ENCODE measurements at regions not wholly inside any gene's neighbourhood (a gene's known extent, or its start where the extent isn't known, plus 50 kb on each side); places are given as distances from the start of the nearest gene placed in this dataset.

GRCh38 chr20:60664106-60664505, 588.0 kb upstream of the CDH4 start:
- H3K4me3 ChIP-seq (ENCODE audit: low read depth, low read length): no peak overlapping the region
- TF ChIP-seq, protein P1, sequence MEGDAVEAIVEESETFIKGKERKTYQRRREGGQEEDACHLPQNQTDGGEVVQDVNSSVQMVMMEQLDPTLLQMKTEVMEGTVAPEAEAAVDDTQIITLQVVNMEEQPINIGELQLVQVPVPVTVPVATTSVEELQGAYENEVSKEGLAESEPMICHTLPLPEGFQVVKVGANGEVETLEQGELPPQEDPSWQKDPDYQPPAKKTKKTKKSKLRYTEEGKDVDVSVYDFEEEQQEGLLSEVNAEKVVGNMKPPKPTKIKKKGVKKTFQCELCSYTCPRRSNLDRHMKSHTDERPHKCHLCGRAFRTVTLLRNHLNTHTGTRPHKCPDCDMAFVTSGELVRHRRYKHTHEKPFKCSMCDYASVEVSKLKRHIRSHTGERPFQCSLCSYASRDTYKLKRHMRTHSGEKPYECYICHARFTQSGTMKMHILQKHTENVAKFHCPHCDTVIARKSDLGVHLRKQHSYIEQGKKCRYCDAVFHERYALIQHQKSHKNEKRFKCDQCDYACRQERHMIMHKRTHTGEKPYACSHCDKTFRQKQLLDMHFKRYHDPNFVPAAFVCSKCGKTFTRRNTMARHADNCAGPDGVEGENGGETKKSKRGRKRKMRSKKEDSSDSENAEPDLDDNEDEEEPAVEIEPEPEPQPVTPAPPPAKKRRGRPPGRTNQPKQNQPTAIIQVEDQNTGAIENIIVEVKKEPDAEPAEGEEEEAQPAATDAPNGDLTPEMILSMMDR (conservative IDR thresholded peaks at IDR 0.05; ENCODE audit: low read depth, low read length): no peak
- DNase-seq (ENCODE audit: low read depth): no peak

DNA sequence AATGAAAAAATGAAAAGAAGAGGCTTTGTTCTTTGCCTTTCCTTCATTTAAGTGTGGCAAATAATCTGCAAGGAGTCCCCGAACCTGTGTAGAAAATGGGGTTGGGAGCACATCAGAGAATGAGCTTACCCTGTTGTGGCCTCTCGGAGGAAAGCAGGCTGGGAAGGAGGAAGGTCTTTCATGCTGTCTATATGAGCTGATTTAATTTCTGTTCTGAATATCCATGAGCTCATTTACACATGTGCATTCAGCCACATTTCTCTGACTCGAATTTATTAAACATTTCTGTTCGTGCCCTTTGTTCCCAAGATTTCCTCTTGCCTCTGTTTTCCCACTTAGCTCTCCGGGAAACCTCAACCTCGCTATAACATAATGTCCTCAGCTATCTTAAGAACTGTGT, 584.4 kb upstream of the CDH4 start:
- TF ChIP-seq, protein P1 (conservative IDR thresholded peaks at IDR 0.05; ENCODE audit: low read depth, low read length): no peak
- no peak overlapping the region for H3K4me3 ChIP-seq (ENCODE audit: low read depth, low read length)
- DNase-seq (ENCODE audit: low read depth): no peak

DNA sequence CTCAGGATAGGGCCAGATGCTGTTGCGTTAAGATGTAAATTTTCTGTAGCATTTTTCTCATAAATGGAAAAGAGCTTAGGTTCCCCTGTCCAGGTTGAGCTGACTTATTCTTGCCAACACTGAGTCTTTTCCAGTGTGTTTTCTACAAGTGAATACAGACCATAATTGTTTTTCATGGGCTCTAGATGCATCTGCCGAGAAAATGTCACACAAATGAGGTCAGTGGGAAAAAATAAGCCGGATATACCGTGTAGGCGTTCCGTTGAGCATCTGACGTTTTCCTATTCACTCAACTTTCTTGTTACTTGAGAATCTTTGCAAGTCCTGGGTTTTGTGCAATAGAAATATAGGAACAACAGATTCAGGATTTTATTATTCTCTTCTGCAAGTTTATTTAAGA, 582.9 kb upstream of the CDH4 start:
- H3K4me3 ChIP-seq (ENCODE audit: low read depth, low read length): no peak overlapping the region
- no peak for DNase-seq (ENCODE audit: low read depth)
- TF ChIP-seq, protein P1 (conservative IDR thresholded peaks at IDR 0.05; ENCODE audit: low read depth, low read length): no peak

DNA sequence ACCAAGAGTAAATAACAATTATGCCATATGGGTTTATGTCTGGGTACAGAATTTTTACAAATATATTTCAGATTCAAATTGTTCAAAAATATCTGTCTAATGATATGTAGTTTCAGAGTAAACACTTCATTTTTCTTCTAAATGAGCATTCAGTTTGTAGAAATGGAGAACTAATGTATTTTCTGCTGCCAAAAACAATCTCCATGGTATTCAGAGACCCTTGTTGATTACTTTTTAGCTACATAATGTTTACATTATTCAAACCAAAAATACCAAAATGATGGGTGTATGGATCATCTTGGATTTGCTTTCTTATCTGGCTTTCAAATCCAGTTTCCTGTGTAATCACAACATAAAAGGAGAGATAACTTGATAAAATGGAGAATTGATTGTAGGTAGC, 576.0 kb upstream of the CDH4 start:
- DNase-seq (ENCODE audit: low read depth): no peak
- TF ChIP-seq, protein P1 (conservative IDR thresholded peaks at IDR 0.05; ENCODE audit: low read depth, low read length): no peak
- H3K4me3 ChIP-seq (ENCODE audit: low read depth, low read length): no peak overlapping the region

DNA sequence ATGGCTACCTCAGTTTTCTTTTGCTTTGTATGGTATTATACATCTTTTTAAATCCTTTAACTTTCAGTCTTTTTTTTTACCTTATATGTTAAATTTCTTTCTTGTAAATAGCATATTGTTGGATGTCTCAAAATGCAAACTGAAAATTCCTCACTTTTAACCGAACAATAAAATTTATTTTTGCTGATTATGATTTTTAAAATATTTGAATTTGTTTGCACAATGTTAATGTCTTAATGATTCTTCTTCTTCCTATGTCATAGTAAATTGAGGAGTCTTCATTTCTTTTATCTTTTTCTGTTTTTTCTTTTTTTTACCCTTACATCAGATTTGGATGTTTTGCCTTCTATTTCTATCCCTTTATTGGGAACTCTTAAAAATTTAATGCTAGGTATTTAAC, 574.2 kb upstream of the CDH4 start:
- no peak overlapping the region for H3K4me3 ChIP-seq (ENCODE audit: low read depth, low read length)
- DNase-seq (ENCODE audit: low read depth): no peak
- TF ChIP-seq, protein P1 (conservative IDR thresholded peaks at IDR 0.05; ENCODE audit: low read depth, low read length): no peak

GRCh38 chr20:60680554-60680953, 571.5 kb upstream of the CDH4 start:
- DNase-seq (ENCODE audit: low read depth): no peak
- H3K4me3 ChIP-seq (ENCODE audit: low read depth, low read length): no peak overlapping the region
- TF ChIP-seq, protein P1 (conservative IDR thresholded peaks at IDR 0.05; ENCODE audit: low read depth, low read length): no peak

DNA sequence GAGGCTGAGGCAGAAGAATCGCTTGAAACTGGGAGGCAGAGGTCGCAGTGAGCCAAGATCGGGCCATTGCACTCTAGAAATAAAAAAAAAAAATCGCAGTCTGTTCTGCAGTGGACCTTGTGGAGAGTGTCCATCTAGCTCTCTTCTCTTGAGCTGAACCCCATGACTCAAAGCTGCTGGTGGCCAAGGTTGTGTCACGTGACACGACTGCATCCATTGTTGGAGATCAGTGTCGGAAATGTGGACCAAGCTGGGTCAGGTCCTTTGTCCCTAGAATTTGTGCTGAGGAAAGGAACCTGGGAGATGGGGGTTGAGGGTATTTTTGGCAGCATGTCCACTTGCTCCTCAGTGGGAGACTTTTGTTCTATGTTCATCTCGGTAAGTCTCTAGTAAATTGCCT, 564.8 kb upstream of the CDH4 start:
- no peak overlapping the region for H3K4me3 ChIP-seq (ENCODE audit: low read depth, low read length)
- TF ChIP-seq, protein P1 (conservative IDR thresholded peaks at IDR 0.05; ENCODE audit: low read depth, low read length): no peak
- DNase-seq (ENCODE audit: low read depth): no peak
